ENCODE measurements at regions not wholly inside any gene's neighbourhood (a gene's known extent, or its start where the extent isn't known, plus 50 kb on each side); places are given as distances from the start of the nearest gene placed in this dataset.
"Not testable (repeated sequence)": the region's sequence is repeated elsewhere in the genome, so short reads cannot be mapped to it uniquely, and the experiment has no call there.

- DNase-seq (ENCODE audit: low spot score) = not testable (repeated sequence)
Measured at GRCh38 chr9:26492608-26493521, 399.7 kb downstream of the CAAP1 start.

- not testable (repeated sequence) for DNase-seq (ENCODE audit: low spot score)
Measured at GRCh38 chr9:26491922-26492607, 400.5 kb downstream of the CAAP1 start.

GRCh38 chr9:26483991-26484390, 408.6 kb downstream of the CAAP1 start:
- no peak for DNase-seq (ENCODE audit: low spot score)

GRCh38 chr9:26477963-26478362, 414.6 kb downstream of the CAAP1 start:
- DNase-seq (ENCODE audit: low spot score) = no peak

- no peak for DNase-seq (ENCODE audit: low spot score)
Measured at GRCh38 chr9:26471261-26471660, 421.3 kb downstream of the CAAP1 start.

GRCh38 chr9:26470284-26470683, 422.3 kb downstream of the CAAP1 start:
- no peak for DNase-seq (ENCODE audit: low spot score)

- DNase-seq (ENCODE audit: low spot score) = no peak
Measured at GRCh38 chr9:26463837-26464236, 428.8 kb downstream of the CAAP1 start.

GRCh38 chr9:26462751-26463150, 429.9 kb downstream of the CAAP1 start:
- DNase-seq (ENCODE audit: low spot score) = no peak

- no peak for DNase-seq (ENCODE audit: low spot score)
Measured at GRCh38 chr9:26462213-26462612, 430.4 kb downstream of the CAAP1 start.

GRCh38 chr9:26460624-26461023, 432.0 kb downstream of the CAAP1 start:
- no peak for DNase-seq (ENCODE audit: low spot score)

- no peak for DNase-seq (ENCODE audit: low spot score)
Measured at GRCh38 chr9:26459959-26460358, 432.6 kb downstream of the CAAP1 start.

- DNase-seq (ENCODE audit: low spot score) = no peak
Measured at GRCh38 chr9:26458054-26458453, 434.5 kb downstream of the CAAP1 start.

GRCh38 chr9:26457151-26457550, 435.5 kb downstream of the CAAP1 start:
- no peak for DNase-seq (ENCODE audit: low spot score)

- no peak for DNase-seq (ENCODE audit: low spot score)
Measured at GRCh38 chr9:26439061-26439624, 453.5 kb downstream of the CAAP1 start.

- no peak for DNase-seq (ENCODE audit: low spot score)
Measured at GRCh38 chr9:26437056-26437711, 455.4 kb downstream of the CAAP1 start.

- no peak for DNase-seq (ENCODE audit: low spot score)
Measured at GRCh38 chr9:26426551-26427131, 466.0 kb downstream of the CAAP1 start.

- no peak for DNase-seq (ENCODE audit: low spot score)
Measured at GRCh38 chr9:26418480-26418879, 474.1 kb downstream of the CAAP1 start.

- no peak for DNase-seq (ENCODE audit: low spot score)
Measured at GRCh38 chr9:26415528-26415927, 477.1 kb downstream of the CAAP1 start.

GRCh38 chr9:26413611-26414010, 479.0 kb downstream of the CAAP1 start:
- DNase-seq (ENCODE audit: low spot score) = no peak

GRCh38 chr9:26412446-26412845, 480.2 kb downstream of the CAAP1 start:
- no peak for DNase-seq (ENCODE audit: low spot score)

- DNase-seq (ENCODE audit: low spot score) = no peak
Measured at GRCh38 chr9:26406676-26407075, 485.9 kb downstream of the CAAP1 start.

GRCh38 chr9:26399556-26399955, 493.0 kb downstream of the CAAP1 start:
- no peak for DNase-seq (ENCODE audit: low spot score)

All from SW480 (cell line).